Memory B cell (primary cell): ENCODE measurements at regions not wholly inside any gene's neighbourhood (a gene's known extent, or its start where the extent isn't known, plus 50 kb on each side); places are given as distances from the start of the nearest gene placed in this dataset.
"Not testable (repeated sequence)": the region's sequence is repeated elsewhere in the genome, so short reads cannot be mapped to it uniquely, and the experiment has no call there.

Experiments used
- ATAC-seq: fragments of 150-1000 bp; cut with Tn5 transposase; 2 replicates; pipeline ENCODE4 v1.10.0; 2021; ENCODE audit warnings: low read depth, mild to moderate bottlenecking, moderate library complexity
- DNase-seq, 2 donors: peaks; one replicate each; pipeline ENCODE4 v3.0.0; 2022; ENCODE audit warnings: low spot score in 2 of 2
- H3K27ac Mint-ChIP-seq: one replicate; pipeline ENCODE4 v1.8.0; 2022; ENCODE audit warnings: mild to moderate bottlenecking, moderate library complexity, mixed read lengths
- H3K27me3 Mint-ChIP-seq: one replicate; pipeline ENCODE4 v1.8.0; 2022; ENCODE audit warnings: mixed read lengths
- H3K36me3 Mint-ChIP-seq: one replicate; pipeline ENCODE4 v1.8.0; 2022; ENCODE audit warnings: mild to moderate bottlenecking, mixed read lengths
- H3K4me1 Mint-ChIP-seq: one replicate; pipeline ENCODE4 v1.8.0; 2022; ENCODE audit warnings: mixed read lengths
- H3K4me3 Mint-ChIP-seq: one replicate; pipeline ENCODE4 v1.8.0; 2022; ENCODE audit warnings: mild to moderate bottlenecking, moderate library complexity, mixed read lengths
- H3K9me3 Mint-ChIP-seq: one replicate; pipeline ENCODE4 v1.8.0; 2022; ENCODE audit warnings: mixed read lengths

DNA sequence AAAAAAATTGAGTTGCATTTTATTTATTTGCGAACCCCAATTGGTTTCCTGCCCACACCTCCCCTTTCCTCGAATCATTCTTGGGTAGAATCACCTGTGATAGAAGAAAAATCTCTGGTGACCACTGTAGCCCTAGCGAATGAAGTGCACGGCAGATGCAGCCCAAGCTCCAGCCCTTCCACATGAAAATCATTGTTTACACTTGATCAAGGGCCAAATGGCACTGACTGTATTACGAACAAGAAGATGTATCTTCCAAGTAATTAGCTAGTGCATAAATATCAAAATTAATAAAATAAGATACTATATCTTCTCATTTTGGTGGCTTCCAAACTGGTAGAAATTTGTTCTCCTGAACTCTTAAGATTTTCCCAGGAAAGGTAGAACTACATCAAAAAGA, 93.4 kb upstream of the ARID1B start:
- H3K27ac Mint-ChIP-seq: no peak overlapping the region
- peaks cover 17% of the 10 kb centered on the region for H3K4me1 Mint-ChIP-seq
- H3K36me3 Mint-ChIP-seq: peaks cover 2% of the 10 kb centered on the region
- ATAC-seq (no peak), DNase-seq (no peak)
- H3K4me3 Mint-ChIP-seq: no peak overlapping the region
- peaks cover 1% of the 10 kb centered on the region for H3K9me3 Mint-ChIP-seq
- no peaks in the 10 kb centered on the region for H3K27me3 Mint-ChIP-seq

DNA sequence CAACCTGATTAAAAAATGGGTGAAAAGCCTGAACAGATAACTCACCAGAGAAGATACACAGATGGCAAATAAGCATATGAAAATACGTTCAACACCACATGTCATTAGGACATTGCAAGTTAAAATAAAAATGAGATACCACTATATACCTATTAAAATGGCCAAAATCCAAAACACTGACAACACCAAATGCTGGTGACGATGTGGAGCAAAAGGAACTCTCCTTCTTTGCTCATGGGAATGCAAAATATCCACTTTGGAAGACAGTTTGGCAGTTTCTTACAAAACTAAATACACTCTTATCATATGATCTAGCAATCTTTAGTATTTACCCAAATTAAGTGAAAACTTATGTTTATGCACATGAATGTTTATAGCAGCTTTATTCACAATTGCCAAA, 100.5 kb upstream of the ARID1B start:
- ATAC-seq (no peak), DNase-seq (no peak)
- Mint-ChIP-seq H3K27me3 (no peaks in the 10 kb centered on the region), H3K4me1 (peaks cover 16% of the 10 kb centered on the region), H3K36me3 (peaks cover 10% of the 10 kb centered on the region), H3K27ac (no peak overlapping the region), H3K4me3 (no peak overlapping the region), H3K9me3 (peaks cover 18% of the 10 kb centered on the region)

DNA sequence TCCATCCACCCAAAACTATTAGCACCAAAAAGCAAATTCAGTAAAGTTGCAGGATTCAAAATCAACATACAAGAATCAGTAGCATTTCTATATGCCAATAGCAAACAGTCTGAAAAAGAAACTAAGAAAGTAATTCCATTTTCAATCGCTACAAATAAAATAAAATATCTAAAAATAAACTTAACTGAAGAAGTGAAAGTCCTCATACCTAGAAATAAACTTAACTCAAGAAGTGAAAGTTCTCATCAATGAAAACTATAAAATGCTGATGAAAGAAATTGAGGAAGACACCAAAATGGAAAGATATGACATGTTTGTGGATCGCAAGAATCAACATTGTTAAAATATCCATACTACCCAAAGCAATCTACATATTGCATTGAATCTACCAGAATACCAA, 103.0 kb upstream of the ARID1B start:
- ATAC-seq (peak; percentile 32), DNase-seq (no peak)
- Mint-ChIP-seq H3K36me3 (peaks cover 8% of the 10 kb centered on the region), H3K9me3 (peaks cover 17% of the 10 kb centered on the region), H3K27ac (no peak overlapping the region), H3K4me1 (peaks cover 16% of the 10 kb centered on the region), H3K4me3 (no peak overlapping the region), H3K27me3 (no peaks in the 10 kb centered on the region)

DNA sequence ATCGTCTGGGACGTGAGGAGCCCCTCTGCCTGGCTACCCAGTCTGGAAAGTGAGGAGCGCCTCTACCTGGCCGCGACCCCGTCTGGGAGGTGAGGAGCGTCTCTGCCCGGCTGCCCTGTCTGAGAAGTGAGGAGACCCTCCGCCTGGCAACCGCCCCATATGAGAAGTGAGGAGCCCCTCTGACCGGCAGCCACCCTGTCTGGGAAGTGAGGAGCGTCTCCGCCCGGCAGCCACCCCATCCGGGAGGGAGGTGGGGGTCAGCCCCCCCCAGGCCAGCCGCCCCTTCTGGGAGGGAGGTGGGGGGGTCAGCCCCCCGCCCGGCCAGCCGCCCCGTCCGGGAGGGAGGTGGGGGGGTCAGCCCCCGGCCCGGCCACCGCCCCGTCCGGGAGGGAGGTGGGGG, 107.1 kb upstream of the ARID1B start:
- not testable (repeated sequence) for H3K36me3 Mint-ChIP-seq
- peaks cover 15% of the 10 kb centered on the region for H3K4me1 Mint-ChIP-seq

DNA sequence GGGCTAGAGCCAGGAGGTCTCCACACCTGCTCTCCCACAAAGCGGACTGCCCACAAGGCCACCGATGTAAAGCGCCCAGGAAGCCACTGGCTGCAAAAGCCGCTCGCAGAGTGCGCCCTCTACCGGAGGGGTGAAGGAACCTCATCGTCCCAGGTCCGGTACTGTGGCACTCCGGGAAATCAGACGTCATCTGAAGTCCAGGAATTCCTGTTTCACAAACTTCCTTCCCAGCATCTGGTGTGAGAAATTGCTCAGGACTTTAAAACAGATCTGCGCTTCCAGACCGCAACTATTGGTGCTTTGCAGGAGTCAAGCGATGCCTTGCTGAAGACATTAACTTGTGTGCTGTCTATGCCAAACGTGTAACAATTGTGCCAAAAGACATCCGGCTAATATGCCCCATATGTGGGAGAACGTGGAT, 115.1 kb upstream of the ARID1B start:
- DNase-seq (peak in 1 of 2 donors; percentile 22), ATAC-seq (peak; percentile 37)
- Mint-ChIP-seq H3K27ac (no peak overlapping the region), H3K36me3 (no peaks in the 10 kb centered on the region), H3K4me1 (peaks cover 8% of the 10 kb centered on the region), H3K4me3 (no peak overlapping the region), H3K9me3 (no peaks in the 10 kb centered on the region), H3K27me3 (no peaks in the 10 kb centered on the region)

More for the DNA sequence above, 107.1 kb upstream of the ARID1B start:
- H3K27me3 Mint-ChIP-seq, DNase-seq, H3K4me3 Mint-ChIP-seq, H3K27ac Mint-ChIP-seq, ATAC-seq: not testable (repeated sequence)
- peaks cover 13% of the 10 kb centered on the region for H3K9me3 Mint-ChIP-seq

DNA sequence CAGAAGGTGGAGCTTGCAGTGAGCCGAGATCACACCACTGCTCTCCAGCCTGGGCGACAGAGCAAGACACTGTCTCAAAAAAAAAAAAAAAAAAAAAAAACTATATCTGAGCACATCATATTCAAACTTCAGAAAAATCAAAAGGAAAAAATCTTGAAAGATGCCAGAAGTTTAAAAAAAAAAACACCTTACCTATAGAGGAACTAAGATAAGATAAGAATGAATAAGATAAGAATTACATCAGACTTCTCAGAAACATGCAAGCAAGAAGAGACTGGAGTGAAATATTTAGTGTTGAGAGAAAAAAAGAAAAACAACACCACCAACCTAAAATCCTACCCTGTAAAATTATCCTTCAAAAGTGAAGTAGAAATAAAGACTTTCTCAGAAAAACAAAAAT, 116.8 kb upstream of the ARID1B start:
- Mint-ChIP-seq H3K9me3 (no peaks in the 10 kb centered on the region), H3K4me1 (peaks cover 8% of the 10 kb centered on the region), H3K27ac (no peak overlapping the region), H3K36me3 (no peaks in the 10 kb centered on the region), H3K27me3 (no peaks in the 10 kb centered on the region), H3K4me3 (no peak overlapping the region)
- DNase-seq (no peak), ATAC-seq (no peak)

DNA sequence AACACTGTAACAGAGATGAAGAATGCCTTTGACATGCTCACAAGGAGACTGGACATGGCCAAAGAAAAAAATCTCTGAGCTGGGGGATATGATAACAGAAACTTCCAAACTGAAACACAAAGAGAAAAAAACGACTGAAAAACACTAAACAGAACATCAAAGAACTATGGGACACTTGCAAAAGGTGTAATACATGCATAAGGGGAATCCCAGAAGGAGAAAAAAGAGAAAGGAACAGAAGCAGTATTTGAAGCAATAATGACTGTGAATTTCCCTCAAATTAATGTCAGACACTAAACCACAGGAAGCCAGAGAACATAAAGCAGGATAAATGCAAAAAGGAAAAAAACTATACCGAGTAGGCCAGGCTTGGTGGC, 117.4 kb upstream of the ARID1B start:
- ATAC-seq (no peak), DNase-seq (no peak)
- no peak overlapping the region for H3K4me3 Mint-ChIP-seq
- no peaks in the 10 kb centered on the region for H3K9me3 Mint-ChIP-seq
- H3K27ac Mint-ChIP-seq: peak overlapping the region; percentile 10
- H3K36me3 Mint-ChIP-seq: no peaks in the 10 kb centered on the region
- peaks cover 8% of the 10 kb centered on the region for H3K4me1 Mint-ChIP-seq
- no peaks in the 10 kb centered on the region for H3K27me3 Mint-ChIP-seq

DNA sequence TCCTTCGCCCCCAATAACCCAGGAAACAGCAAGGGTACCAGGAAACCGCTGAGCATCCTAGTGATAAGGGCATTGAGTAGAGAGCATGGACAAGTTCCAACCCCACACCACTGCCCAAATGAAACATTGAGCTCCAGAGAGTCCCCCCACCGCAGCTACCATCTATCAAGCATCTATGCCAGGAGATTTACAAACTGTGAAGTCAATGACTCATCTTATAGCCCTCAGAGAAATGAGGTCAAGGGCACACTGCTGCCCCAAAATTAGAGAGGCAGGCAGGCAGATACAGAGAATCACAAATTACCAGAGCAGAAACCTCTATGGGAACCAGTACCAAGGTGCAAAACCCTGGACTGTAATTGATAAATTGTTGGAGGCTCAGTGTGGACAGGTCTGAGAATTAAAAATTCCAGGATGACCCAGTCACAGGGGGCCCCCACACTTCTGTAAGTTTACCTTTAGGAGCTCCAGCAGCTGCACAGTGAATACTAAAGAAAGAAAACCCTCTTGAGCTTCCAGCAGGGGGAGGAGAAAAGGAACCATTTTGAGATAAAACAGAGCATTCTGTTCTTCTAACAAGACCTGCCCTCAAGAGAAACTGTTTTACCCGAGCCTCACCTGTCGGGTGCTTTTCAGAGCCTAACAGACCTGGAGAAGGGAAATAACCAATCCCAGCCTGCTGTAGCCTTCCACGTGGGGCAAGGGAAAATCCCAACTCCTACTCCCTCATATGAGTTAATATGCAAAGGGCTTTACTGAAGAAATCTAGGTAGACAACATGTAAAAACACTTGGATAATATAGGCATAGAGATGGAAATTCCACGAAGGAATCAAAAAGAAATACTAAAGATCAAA, 118.0 kb upstream of the ARID1B start:
- peaks cover 8% of the 10 kb centered on the region for H3K4me1 Mint-ChIP-seq
- no peaks in the 10 kb centered on the region for H3K27me3 Mint-ChIP-seq
- peak; percentile 60 for ATAC-seq

DNA sequence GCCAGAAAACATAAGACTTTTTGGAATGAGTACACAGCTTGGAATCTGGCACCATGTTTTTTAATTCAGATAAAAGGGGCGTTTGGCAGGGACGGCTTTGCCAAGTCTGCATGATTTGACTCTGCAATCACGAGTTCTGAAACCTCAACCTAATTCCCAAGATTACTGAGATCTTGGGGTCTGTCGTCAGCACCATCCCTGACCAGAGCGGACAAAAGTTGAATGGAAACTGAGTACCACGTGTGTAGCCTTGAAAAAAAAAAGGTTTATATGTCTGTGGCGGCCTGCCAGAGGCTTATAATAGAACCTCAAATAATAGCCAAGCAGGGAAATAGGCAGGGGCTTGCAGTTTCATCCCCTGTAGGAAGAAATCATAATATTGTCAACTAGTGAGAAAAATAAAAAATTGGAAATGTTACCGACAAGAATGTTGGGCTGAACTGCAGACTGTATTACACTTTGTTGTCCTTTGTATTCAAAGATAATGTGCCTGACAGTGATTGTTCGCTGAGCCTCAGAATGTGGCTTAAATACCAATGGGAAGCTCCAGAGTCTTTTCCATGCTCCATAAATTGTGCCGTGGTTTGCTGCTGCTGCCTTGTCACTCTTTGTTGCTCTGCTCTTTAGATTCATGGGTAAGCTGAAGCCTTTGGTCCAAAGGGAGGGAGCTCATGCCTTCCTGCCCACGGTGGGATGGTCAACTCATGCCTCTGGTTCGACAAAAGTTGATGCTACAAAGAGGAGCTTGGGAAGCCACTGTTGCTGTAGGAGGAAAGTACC, 118.8 kb upstream of the ARID1B start:
- DNase-seq: no peak
- H3K36me3 Mint-ChIP-seq: no peaks in the 10 kb centered on the region
- ATAC-seq: no peak
- peaks cover 2% of the 10 kb centered on the region for H3K9me3 Mint-ChIP-seq
- H3K4me1 Mint-ChIP-seq: peaks cover 8% of the 10 kb centered on the region
- no peak overlapping the region for H3K27ac Mint-ChIP-seq
- no peak overlapping the region for H3K4me3 Mint-ChIP-seq
- H3K27me3 Mint-ChIP-seq: peaks cover 2% of the 10 kb centered on the region

More for the DNA sequence above, 118.0 kb upstream of the ARID1B start:
- Mint-ChIP-seq H3K36me3 (no peaks in the 10 kb centered on the region), H3K4me3 (no peak overlapping the region), H3K9me3 (no peaks in the 10 kb centered on the region), H3K27ac (peak overlapping the region; percentile 10)
- DNase-seq: no peak

DNA sequence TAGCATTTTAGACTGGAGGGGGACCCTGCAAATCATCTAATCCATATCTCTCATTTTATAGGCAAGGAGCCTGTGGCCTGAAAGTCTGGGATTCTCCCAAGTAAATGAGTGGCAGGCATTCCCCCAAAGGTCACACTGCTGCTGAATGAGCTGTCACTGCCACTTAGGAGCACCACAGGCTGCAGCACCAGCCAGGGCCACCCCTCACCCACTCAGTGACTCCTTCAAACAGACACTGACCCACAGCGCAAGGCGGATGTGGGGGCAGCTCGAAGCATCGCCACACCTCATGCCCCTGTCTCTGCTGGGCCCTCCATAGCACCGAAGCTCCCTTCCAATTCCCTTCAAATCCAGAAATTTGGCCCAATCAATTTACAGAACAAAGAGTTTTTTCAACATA, 119.9 kb upstream of the ARID1B start:
- no peak overlapping the region for H3K27ac Mint-ChIP-seq
- ATAC-seq: no peak
- H3K27me3 Mint-ChIP-seq: peaks cover 2% of the 10 kb centered on the region
- no peak overlapping the region for H3K4me3 Mint-ChIP-seq
- peaks cover 2% of the 10 kb centered on the region for H3K9me3 Mint-ChIP-seq
- no peaks in the 10 kb centered on the region for H3K36me3 Mint-ChIP-seq
- DNase-seq: no peak
- H3K4me1 Mint-ChIP-seq: peaks cover 12% of the 10 kb centered on the region

DNA sequence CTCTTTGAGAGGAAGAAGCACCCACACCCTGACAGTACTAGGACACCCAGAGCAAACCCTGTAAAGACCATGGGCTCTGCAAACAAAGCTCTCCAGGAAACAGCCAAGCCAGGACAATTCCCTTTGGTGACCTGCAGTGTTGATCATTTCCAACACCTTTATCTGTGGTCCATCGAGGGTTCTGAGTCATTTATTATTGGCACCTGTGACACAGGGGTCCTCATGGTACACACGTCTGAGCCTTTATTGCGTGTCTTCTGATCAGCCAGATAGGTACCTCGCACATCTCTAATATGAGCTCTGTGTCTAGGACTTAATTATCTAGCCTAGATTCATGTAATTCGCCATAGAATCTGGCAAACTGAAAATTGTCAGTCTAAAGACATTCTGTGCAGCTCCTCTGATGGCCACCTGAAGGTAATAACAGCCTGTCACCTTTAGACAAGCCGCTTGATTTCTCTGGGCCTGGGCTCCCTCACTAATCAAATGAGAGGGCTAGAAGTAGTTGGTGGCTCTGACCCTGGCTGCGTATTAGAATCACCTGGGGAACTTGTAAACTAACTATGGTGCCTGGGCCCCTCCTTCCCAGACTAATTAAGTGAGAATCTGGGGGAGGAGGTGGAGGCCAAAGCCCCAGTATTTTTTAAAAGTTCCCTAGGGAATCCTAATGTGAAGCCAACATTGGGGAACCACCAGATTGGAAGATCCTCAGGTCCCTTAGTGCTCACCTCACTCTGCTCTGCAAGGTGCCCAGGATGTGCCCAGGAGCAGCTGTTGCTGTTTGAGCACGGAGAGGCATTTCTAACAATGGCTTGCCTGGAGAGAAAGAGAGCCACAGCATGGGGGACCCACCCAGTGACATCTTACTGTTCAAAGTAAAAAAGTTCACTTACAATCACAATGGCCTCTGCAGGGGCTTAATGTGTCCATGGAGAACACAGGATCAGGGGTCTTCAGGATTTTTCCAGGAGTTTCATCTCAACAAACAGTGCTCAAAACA, 122.0 kb upstream of the ARID1B start:
- no peak for ATAC-seq
- peaks cover 2% of the 10 kb centered on the region for H3K27me3 Mint-ChIP-seq

DNA sequence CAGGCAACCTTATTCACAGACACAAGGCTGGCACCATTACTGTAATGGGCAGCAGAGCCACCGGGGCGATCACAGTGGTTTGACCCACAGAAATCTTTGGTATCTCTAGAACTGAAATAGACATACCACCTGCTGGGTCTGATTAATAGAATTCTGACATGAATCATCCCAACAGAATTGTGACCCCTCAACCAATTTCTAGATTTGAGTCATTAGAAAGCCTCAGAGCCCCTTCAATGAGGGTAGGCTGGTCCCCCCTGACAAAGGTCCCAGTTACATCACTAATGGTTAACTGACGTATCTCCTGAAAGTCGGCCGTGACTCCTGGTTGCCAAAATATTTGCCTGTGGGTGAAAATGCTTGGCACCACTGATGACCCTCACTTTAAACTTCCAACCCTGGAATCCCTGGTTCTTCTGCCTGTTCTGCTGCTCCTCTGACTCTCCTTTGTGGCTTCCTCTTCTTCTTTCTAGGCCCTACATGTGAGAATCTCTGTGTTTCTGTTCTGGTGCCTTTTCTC, 124.9 kb upstream of the ARID1B start:
- Mint-ChIP-seq H3K9me3 (peaks cover 2% of the 10 kb centered on the region), H3K27me3 (peaks cover 2% of the 10 kb centered on the region), H3K4me1 (peaks cover 12% of the 10 kb centered on the region), H3K4me3 (no peak overlapping the region), H3K36me3 (no peaks in the 10 kb centered on the region), H3K27ac (no peak overlapping the region)
- DNase-seq (no peak), ATAC-seq (no peak)

More for the DNA sequence above, 122.0 kb upstream of the ARID1B start:
- Mint-ChIP-seq H3K9me3 (peaks cover 2% of the 10 kb centered on the region), H3K27ac (no peak overlapping the region), H3K4me1 (peaks cover 12% of the 10 kb centered on the region), H3K36me3 (no peaks in the 10 kb centered on the region), H3K4me3 (no peak overlapping the region)
- DNase-seq: no peak

DNA sequence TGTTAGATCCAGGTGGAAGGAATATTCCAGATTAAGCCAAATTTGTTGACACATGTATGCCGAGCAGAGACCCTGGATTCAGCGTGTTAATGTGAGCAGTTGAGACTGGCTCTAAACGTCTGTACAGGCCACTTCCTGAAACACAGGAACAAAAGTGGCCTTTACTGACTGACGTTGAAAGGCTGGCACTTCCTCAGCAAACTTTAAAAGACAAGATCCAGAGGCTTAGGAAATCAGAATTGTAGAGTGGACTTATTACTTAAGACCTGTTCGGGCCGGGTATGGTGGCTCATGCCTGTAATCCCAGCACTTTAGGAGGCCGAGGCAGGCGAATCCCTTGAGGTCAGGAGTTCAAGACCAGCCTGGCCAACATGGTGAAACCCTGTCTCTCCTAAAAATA, 125.7 kb upstream of the ARID1B start:
- H3K36me3 Mint-ChIP-seq: no peaks in the 10 kb centered on the region
- no peak overlapping the region for H3K27ac Mint-ChIP-seq
- peaks cover 12% of the 10 kb centered on the region for H3K4me1 Mint-ChIP-seq
- peaks cover 2% of the 10 kb centered on the region for H3K9me3 Mint-ChIP-seq
- DNase-seq (no peak), ATAC-seq (no peak)
- H3K27me3 Mint-ChIP-seq: peaks cover 2% of the 10 kb centered on the region
- H3K4me3 Mint-ChIP-seq: no peak overlapping the region
